HEK293 (cell line): ENCODE measurements at regions not wholly inside any gene's neighbourhood (a gene's known extent, or its start where the extent isn't known, plus 50 kb on each side); places are given as distances from the start of the nearest gene placed in this dataset.

ENCODE experiments used
- CTCF ChIA-PET: fragments of 350-600 bp; formaldehyde crosslinking; extraction: SDS; loops from one replicate; lab custom pipeline; 2021; ENCODE audit warnings: antibody characterized with exemption; lab: Yijun Ruan, JAX
- POLR2A ChIA-PET: fragments of 300-600 bp; formaldehyde crosslinking; extraction: SDS; loops from one replicate; lab custom pipeline; 2020; ENCODE audit warnings: antibody characterized with exemption, inconsistent platforms; lab: Yijun Ruan, JAX
- H3K27ac ChIP-seq: fragments of 200-500 bp; sonication (Bioruptor generic); 2 replicates; pipeline ENCODE4 v1.5.1; 2014; ENCODE audit warnings: low read depth, low read length, control low read depth, inconsistent platforms; ENCODE audit errors: extremely low read depth
- H3K36me3 ChIP-seq, 2 experiments: fragments of 200-500 bp in 1 of 2; sonication (Bioruptor generic) in 1 of 2; 1 replicate in 1 of 2; 2 replicates in 1 of 2; pipeline ENCODE4 v1.5.1; 2014 to 2017; ENCODE audit warnings: inconsistent platforms in 2 of 2, low read length in 2 of 2; ENCODE audit not compliant: control insufficient read depth in 2 of 2, insufficient read depth in 1 of 2
- H3K4me1 ChIP-seq: fragments of 200-500 bp; sonication (Bioruptor generic); 2 replicates; pipeline ENCODE4 v1.5.1; 2014; ENCODE audit warnings: mild to moderate bottlenecking, low read length, inconsistent platforms; ENCODE audit not compliant: control insufficient read depth, insufficient read depth
- H3K4me3 ChIP-seq: 2 replicates; pipeline ENCODE4 v1.5.1; 2011; ENCODE audit warnings: low read depth, mild to moderate bottlenecking, control low read depth, low read length, moderate library complexity
- H3K9me3 ChIP-seq: fragments of 200-500 bp; sonication (Bioruptor generic); 2 replicates; pipeline ENCODE4 v1.5.1; 2014; ENCODE audit warnings: low read depth, low read length, inconsistent platforms; ENCODE audit not compliant: control insufficient read depth, insufficient read depth
- INSM2 ChIP-seq: fragments of 450-650 bp; formaldehyde crosslinking; IDR thresholded peaks from 2 replicates; pipeline ENCODE4 v1.5.1; 2016; ENCODE audit warnings: missing biosample characterization, missing genetic modification characterization
- KLF9 ChIP-seq: fragments of 450-650 bp; formaldehyde crosslinking; IDR thresholded peaks from 2 replicates; pipeline ENCODE4 v1.5.1; 2016; ENCODE audit warnings: missing biosample characterization, missing genetic modification characterization, low read depth
- PATZ1 ChIP-seq: fragments of 450-650 bp; formaldehyde crosslinking; IDR thresholded peaks from 2 replicates; pipeline ENCODE4 v1.5.1; 2016; ENCODE audit warnings: missing biosample characterization, missing genetic modification characterization
- PRDM1 ChIP-seq: fragments of 450-650 bp; formaldehyde crosslinking; IDR thresholded peaks from 2 replicates; pipeline ENCODE4; 2016; ENCODE audit warnings: missing biosample characterization, missing genetic modification characterization
- ZBTB20 ChIP-seq: fragments of 450-650 bp; formaldehyde crosslinking; IDR thresholded peaks from 2 replicates; pipeline ENCODE4 v1.5.1; 2016; ENCODE audit warnings: missing biosample characterization, missing genetic modification characterization
- ZBTB7A ChIP-seq: fragments of 450-650 bp; formaldehyde crosslinking; IDR thresholded peaks from 2 replicates; pipeline ENCODE4 v1.5.1; 2016; ENCODE audit warnings: low read depth, missing biosample characterization, missing genetic modification characterization
- ZFP3 ChIP-seq: fragments of 450-650 bp; formaldehyde crosslinking; IDR thresholded peaks from 2 replicates; pipeline ENCODE4 v1.5.1; 2016; ENCODE audit warnings: low read depth, missing biosample characterization, missing genetic modification characterization
- ZNF211 ChIP-seq: fragments of 450-650 bp; formaldehyde crosslinking; IDR thresholded peaks from 2 replicates; pipeline ENCODE4 v1.5.1; 2016; ENCODE audit warnings: low read depth, missing biosample characterization, missing genetic modification characterization
- ZNF302 ChIP-seq: fragments of 450-650 bp; formaldehyde crosslinking; IDR thresholded peaks from 2 replicates; pipeline ENCODE4 v1.5.1; 2016; ENCODE audit warnings: missing biosample characterization, missing genetic modification characterization, low read depth
- ZNF394 ChIP-seq: fragments of 450-650 bp; formaldehyde crosslinking; IDR thresholded peaks from 2 replicates; pipeline ENCODE4 v1.5.1; 2016; ENCODE audit warnings: missing biosample characterization, missing genetic modification characterization, mild to moderate bottlenecking, moderate library complexity, borderline replicate concordance
- ZNF416 ChIP-seq: fragments of 450-650 bp; formaldehyde crosslinking; IDR thresholded peaks from 2 replicates; pipeline ENCODE4 v1.5.1; 2016; ENCODE audit warnings: missing biosample characterization, missing genetic modification characterization
- ZNF48 ChIP-seq: fragments of 450-650 bp; formaldehyde crosslinking; IDR thresholded peaks from 2 replicates; pipeline ENCODE4 v1.5.1; 2016; ENCODE audit warnings: missing biosample characterization, missing genetic modification characterization
- ZNF626 ChIP-seq: fragments of 450-650 bp; sonication (Bioruptor Pico); formaldehyde crosslinking; IDR thresholded peaks from 2 replicates; pipeline ENCODE4 v1.5.1; 2018; ENCODE audit warnings: missing biosample characterization, missing genetic modification characterization, inconsistent platforms
- ZNF701 ChIP-seq: fragments of 450-650 bp; formaldehyde crosslinking; IDR thresholded peaks from 2 replicates; pipeline ENCODE4 v1.5.1; 2016; ENCODE audit warnings: missing biosample characterization, missing genetic modification characterization
- ZNF792 ChIP-seq: fragments of 450-650 bp; formaldehyde crosslinking; IDR thresholded peaks from 2 replicates; pipeline ENCODE4 v1.5.1; 2016; ENCODE audit warnings: missing biosample characterization, missing genetic modification characterization
- ZSCAN5A ChIP-seq: fragments of 450-650 bp; formaldehyde crosslinking; IDR thresholded peaks from 2 replicates; pipeline ENCODE4 v1.5.1; 2016; ENCODE audit warnings: missing biosample characterization, missing genetic modification characterization
- ZXDB ChIP-seq: fragments of 450-650 bp; formaldehyde crosslinking; IDR thresholded peaks from 2 replicates; pipeline ENCODE4 v1.5.1; 2016; ENCODE audit warnings: missing biosample characterization, missing genetic modification characterization
- TF ChIP-seq, protein P1 (sequence below): fragments of 450-650 bp; formaldehyde crosslinking; IDR thresholded peaks from 2 replicates; pipeline ENCODE4 v1.5.1; 2016; ENCODE audit warnings: missing biosample characterization, missing genetic modification characterization
- TF ChIP-seq, protein P2 (sequence below): fragments of 450-650 bp; formaldehyde crosslinking; IDR thresholded peaks from 2 replicates; pipeline ENCODE4; 2016; ENCODE audit warnings: missing biosample characterization, missing genetic modification characterization

DNA sequence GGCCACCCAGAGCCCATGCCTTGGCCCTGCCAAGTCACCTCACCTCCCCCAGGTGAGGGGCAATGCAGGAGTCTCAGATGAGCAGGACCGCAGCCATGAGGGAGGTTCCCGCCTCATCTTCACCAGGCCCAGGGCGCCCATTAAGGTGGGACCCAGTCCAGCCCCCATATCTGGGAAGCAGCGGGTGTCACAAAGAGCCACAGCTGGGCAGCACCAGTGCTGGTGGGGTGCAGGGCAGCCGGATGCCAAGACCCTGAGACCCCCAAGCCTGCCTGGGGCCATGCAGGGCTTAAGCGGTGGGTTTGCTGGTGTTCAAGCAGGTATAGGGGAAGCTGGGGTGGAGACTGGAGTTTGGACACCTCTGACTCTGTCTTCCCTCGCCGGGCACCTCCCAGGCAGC is 237.8 kb upstream of the GSE1 start:
- H3K4me1 ChIP-seq = no peaks in the 10 kb centered on the region

More for the DNA sequence above, 237.8 kb upstream of the GSE1 start:
- no peak for TF ChIP-seq ZBTB7A
- no peak for TF ChIP-seq PATZ1 (tag by site-specific recombination)
- no peak for TF ChIP-seq ZNF211 (tag by site-specific recombination)
- TF ChIP-seq ZBTB20 = no peak
- TF ChIP-seq ZXDB (tag by site-specific recombination) = no peak
- TF ChIP-seq, protein P1, sequence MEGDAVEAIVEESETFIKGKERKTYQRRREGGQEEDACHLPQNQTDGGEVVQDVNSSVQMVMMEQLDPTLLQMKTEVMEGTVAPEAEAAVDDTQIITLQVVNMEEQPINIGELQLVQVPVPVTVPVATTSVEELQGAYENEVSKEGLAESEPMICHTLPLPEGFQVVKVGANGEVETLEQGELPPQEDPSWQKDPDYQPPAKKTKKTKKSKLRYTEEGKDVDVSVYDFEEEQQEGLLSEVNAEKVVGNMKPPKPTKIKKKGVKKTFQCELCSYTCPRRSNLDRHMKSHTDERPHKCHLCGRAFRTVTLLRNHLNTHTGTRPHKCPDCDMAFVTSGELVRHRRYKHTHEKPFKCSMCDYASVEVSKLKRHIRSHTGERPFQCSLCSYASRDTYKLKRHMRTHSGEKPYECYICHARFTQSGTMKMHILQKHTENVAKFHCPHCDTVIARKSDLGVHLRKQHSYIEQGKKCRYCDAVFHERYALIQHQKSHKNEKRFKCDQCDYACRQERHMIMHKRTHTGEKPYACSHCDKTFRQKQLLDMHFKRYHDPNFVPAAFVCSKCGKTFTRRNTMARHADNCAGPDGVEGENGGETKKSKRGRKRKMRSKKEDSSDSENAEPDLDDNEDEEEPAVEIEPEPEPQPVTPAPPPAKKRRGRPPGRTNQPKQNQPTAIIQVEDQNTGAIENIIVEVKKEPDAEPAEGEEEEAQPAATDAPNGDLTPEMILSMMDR = no peak
- no peak for TF ChIP-seq ZNF701 (tag by site-specific recombination)
- no peak for TF ChIP-seq ZNF394 (tag by site-specific recombination)
- TF ChIP-seq ZNF792 (tag by site-specific recombination) = no peak
- TF ChIP-seq INSM2 (tag by site-specific recombination) = no peak
- no peak for TF ChIP-seq ZFP3 (tag by site-specific recombination)
- no peak for TF ChIP-seq ZSCAN5A (tag by site-specific recombination)
- no peak for TF ChIP-seq KLF9 (tag by site-specific recombination)
- no peak for TF ChIP-seq ZNF626 (tag by site-specific recombination)
- TF ChIP-seq, protein P2, sequence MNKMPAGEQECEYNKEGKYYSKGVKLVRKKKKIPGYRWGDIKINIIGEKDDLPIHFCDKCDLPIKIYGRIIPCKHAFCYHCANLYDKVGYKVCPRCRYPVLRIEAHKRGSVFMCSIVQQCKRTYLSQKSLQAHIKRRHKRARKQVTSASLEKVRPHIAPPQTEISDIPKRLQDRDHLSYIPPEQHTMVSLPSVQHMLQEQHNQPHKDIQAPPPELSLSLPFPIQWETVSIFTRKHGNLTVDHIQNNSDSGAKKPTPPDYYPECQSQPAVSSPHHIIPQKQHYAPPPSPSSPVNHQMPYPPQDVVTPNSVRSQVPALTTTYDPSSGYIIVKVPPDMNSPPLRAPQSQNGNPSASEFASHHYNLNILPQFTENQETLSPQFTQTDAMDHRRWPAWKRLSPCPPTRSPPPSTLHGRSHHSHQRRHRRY (tag by site-specific recombination) = no peak
- TF ChIP-seq ZNF416 = no peak
- TF ChIP-seq PRDM1 (tag by site-specific recombination) = no peak
- TF ChIP-seq ZNF48 (tag by site-specific recombination) = no peak
- no peak for TF ChIP-seq ZNF302
- H3K9me3 ChIP-seq = no peaks in the 10 kb centered on the region
- H3K27ac ChIP-seq = no peak overlapping the region
- no peak overlapping the region for H3K4me3 ChIP-seq
- H3K36me3 ChIP-seq = no peaks in the 10 kb centered on the region
- CTCF ChIA-PET = interaction anchor here (1.1 kb wide), 1 partner anchor 28 kb away, joined by 3 read pairs; no protein-coding TSS in a partner anchor
- POLR2A ChIA-PET = no interaction called here
